GM19467 (cell line): ENCODE measurements at regions not wholly inside any gene's neighbourhood (a gene's known extent, or its start where the extent isn't known, plus 50 kb on each side); places are given as distances from the start of the nearest gene placed in this dataset.
"Not testable (repeated sequence)": the region's sequence is repeated elsewhere in the genome, so short reads cannot be mapped to it uniquely, and the experiment has no call there.

Experiments
- ATAC-seq: cut with Tn5 transposase; IDR thresholded peaks from one replicate; pipeline ENCODE4 v1.9.1; 2021; ENCODE audit warnings: mild to moderate bottlenecking, moderate library complexity; ENCODE audit not compliant: unreplicated experiment

GRCh38 chr4:29704059-29704458 is 1016.1 kb upstream of the PCDH7 start:
- no peak for ATAC-seq

- ATAC-seq, result no peak
Measured at GRCh38 chr4:29708473-29708872, 1011.7 kb upstream of the PCDH7 start.

- no peak for ATAC-seq
Measured at GRCh38 chr4:29710519-29710918, 1009.6 kb upstream of the PCDH7 start.

- no peak for ATAC-seq
Measured at GRCh38 chr4:29711226-29711625, 1008.9 kb upstream of the PCDH7 start.

- ATAC-seq, result no peak
Measured at GRCh38 chr4:29717287-29718057, 1002.7 kb upstream of the PCDH7 start.

- no peak for ATAC-seq
Measured at GRCh38 chr4:29718136-29718535, 1002.0 kb upstream of the PCDH7 start.

GRCh38 chr4:29722253-29722652 is 997.9 kb upstream of the PCDH7 start:
- ATAC-seq, result no peak

- ATAC-seq, result no peak
Measured at GRCh38 chr4:29726938-29727337, 993.2 kb upstream of the PCDH7 start.

- ATAC-seq, result no peak
Measured at GRCh38 chr4:29734343-29735213, 985.6 kb upstream of the PCDH7 start.

- ATAC-seq, result no peak
Measured at GRCh38 chr4:29756966-29757365, 963.2 kb upstream of the PCDH7 start.

GRCh38 chr4:29762151-29762550 is 958.0 kb upstream of the PCDH7 start:
- no peak for ATAC-seq

- ATAC-seq, result no peak
Measured at GRCh38 chr4:29770627-29771026, 949.5 kb upstream of the PCDH7 start.

GRCh38 chr4:29788123-29788522 is 932.0 kb upstream of the PCDH7 start:
- not testable (repeated sequence) for ATAC-seq

- no peak for ATAC-seq
Measured at GRCh38 chr4:29805245-29805644, 914.9 kb upstream of the PCDH7 start.

- no peak for ATAC-seq
Measured at GRCh38 chr4:29805916-29806480, 914.2 kb upstream of the PCDH7 start.

- ATAC-seq, result no peak
Measured at GRCh38 chr4:29817961-29818360, 902.2 kb upstream of the PCDH7 start.

GRCh38 chr4:29829067-29829466 is 891.1 kb upstream of the PCDH7 start:
- no peak for ATAC-seq

- ATAC-seq, result no peak
Measured at GRCh38 chr4:29852537-29852936, 867.6 kb upstream of the PCDH7 start.

- no peak for ATAC-seq
Measured at GRCh38 chr4:29853833-29854232, 866.3 kb upstream of the PCDH7 start.

- no peak for ATAC-seq
Measured at GRCh38 chr4:29861307-29861706, 858.9 kb upstream of the PCDH7 start.

- ATAC-seq, result no peak
Measured at GRCh38 chr4:29867412-29867811, 852.8 kb upstream of the PCDH7 start.

- no peak for ATAC-seq
Measured at GRCh38 chr4:29900336-29900735, 819.8 kb upstream of the PCDH7 start.
